Esophagus muscularis mucosa (tissue), 4 donors: ENCODE measurements at regions not wholly inside any gene's neighbourhood (a gene's known extent, or its start where the extent isn't known, plus 50 kb on each side); places are given as distances from the start of the nearest gene placed in this dataset.

Experiments used
- CTCF ChIP-seq, 3 experiments: fragments of 200-600 bp in 2 of 3; fragments of 450-650 bp in 1 of 3; sonication (generic) in 2 of 3; IDR thresholded peaks; one replicate each; pipeline ENCODE4 v1.5.1; 2017 to 2019; ENCODE audit warnings: antibody characterized with exemption in 3 of 3, mild to moderate bottlenecking in 2 of 3, moderate library complexity in 1 of 3
- EP300 ChIP-seq: sonication (generic); formaldehyde crosslinking; IDR thresholded peaks from one replicate; pipeline ENCODE4 v1.6.1; 2017; ENCODE audit warnings: antibody characterized with exemption
- POLR2AphosphoS5 ChIP-seq, 2 donors: sonication (generic); formaldehyde crosslinking; IDR thresholded peaks; one replicate each; pipeline ENCODE4 v1.6.1; 2017; ENCODE audit warnings: antibody characterized with exemption in 2 of 2

GRCh38 chr5:91938441-91938840, 555.3 kb upstream of the ARRDC3 start:
- no peak for TF ChIP-seq CTCF (IDR thresholded peaks at IDR 0.05)
- no peak for TF ChIP-seq POLR2AphosphoS5 (IDR thresholded peaks at IDR 0.05)
- TF ChIP-seq EP300 = no peak
